Neural cell (in vitro differentiated cells): ENCODE measurements at regions not wholly inside any gene's neighbourhood (a gene's known extent, or its start where the extent isn't known, plus 50 kb on each side); places are given as distances from the start of the nearest gene placed in this dataset.

Source experiments
- H2AFZ ChIP-seq: fragments of 200-600, 300-800 bp; sonication (generic), shearing (Covaris generic); 2 replicates; pipeline ENCODE4 v1.6.0; 2014; ENCODE audit warnings: low read depth, mild to moderate bottlenecking, antibody characterized with exemption, low read length, moderate library complexity
- H3F3A ChIP-seq: fragments of 200-600 bp; shearing (Covaris generic); 2 replicates; pipeline ENCODE4 v1.6.1; 2016; ENCODE audit warnings: mild to moderate bottlenecking, moderate library complexity, mixed read lengths, antibody characterized with exemption, low read length; ENCODE audit not compliant: insufficient read depth, poor library complexity, severe bottlenecking
- H3K27ac ChIP-seq: fragments of 200-600, 300-800 bp; sonication (generic), shearing (Covaris generic); 2 replicates; pipeline ENCODE4 v1.5.1; 2014; ENCODE audit warnings: mild to moderate bottlenecking, low read length, moderate library complexity
- H3K27me3 ChIP-seq: fragments of 300-800, 200-600 bp; sonication (generic), shearing (Covaris generic); 2 replicates; pipeline ENCODE4 v1.6.0; 2014; ENCODE audit warnings: mild to moderate bottlenecking, low read depth, low read length, moderate library complexity; ENCODE audit not compliant: insufficient read depth
- H3K36me3 ChIP-seq: fragments of 300-800, 200-600 bp; sonication (generic), shearing (Covaris generic); 2 replicates; pipeline ENCODE4 v1.5.1; 2014; ENCODE audit warnings: mild to moderate bottlenecking, antibody characterized with exemption, low read length, moderate library complexity; ENCODE audit not compliant: insufficient read depth
- H3K4me2 ChIP-seq: fragments of 300-800, 200-600 bp; sonication (generic), shearing (Covaris generic); 2 replicates; pipeline ENCODE4 v1.6.0; 2014; ENCODE audit warnings: mild to moderate bottlenecking, low read length
- H3K4me3 ChIP-seq: fragments of 300-800, 200-600 bp; sonication (generic), shearing (Covaris generic); 2 replicates; pipeline ENCODE4 v1.5.1; 2014; ENCODE audit warnings: mild to moderate bottlenecking, low read length, moderate library complexity
- H3K79me2 ChIP-seq: fragments of 200-600 bp; shearing (Covaris generic); replicated peaks from 2 replicates; pipeline ENCODE4 v1.6.0; 2014; ENCODE audit warnings: mild to moderate bottlenecking, low read length, moderate library complexity; ENCODE audit not compliant: insufficient read depth
- H3K9ac ChIP-seq: fragments of 300-800, 200-600 bp; sonication (generic), shearing (Covaris generic); 2 replicates; pipeline ENCODE4 v1.6.1; 2016; ENCODE audit warnings: mild to moderate bottlenecking, low read length, mixed read lengths
- H3K9me2 ChIP-seq: fragments of 200-600 bp; shearing (Covaris generic); 2 replicates; pipeline ENCODE4 v1.6.1; 2016; ENCODE audit warnings: mild to moderate bottlenecking, low read length, mixed read lengths; ENCODE audit not compliant: insufficient read depth
- H3K9me3 ChIP-seq: fragments of 200-600, 300-800 bp; sonication (generic), shearing (Covaris generic); 2 replicates; pipeline ENCODE4 v1.6.1; 2016; ENCODE audit warnings: mild to moderate bottlenecking, mixed run types, low read length, moderate library complexity, mixed read lengths
- H4K20me1 ChIP-seq: fragments of 200-600 bp; shearing (Covaris generic); 2 replicates; pipeline ENCODE4 v1.6.1; 2016; ENCODE audit warnings: mild to moderate bottlenecking, mixed run types; ENCODE audit not compliant: insufficient read depth
- CTCF ChIP-seq: fragments of 450-650 bp; IDR thresholded peaks from 2 replicates; pipeline ENCODE4 v1.5.1; 2014; ENCODE audit warnings: antibody characterized with exemption, mild to moderate bottlenecking, moderate library complexity; ENCODE audit not compliant: poor library complexity, severe bottlenecking
- EP300 ChIP-seq: fragments of 450-650 bp; conservative IDR thresholded peaks from 2 replicates; pipeline ENCODE4 v1.6.1; 2014; ENCODE audit warnings: antibody characterized with exemption, mild to moderate bottlenecking, moderate library complexity; ENCODE audit not compliant: poor library complexity, severe bottlenecking
- EZH2 ChIP-seq: fragments of 200-600, 300-800 bp; shearing (Covaris generic), sonication (generic); IDR thresholded peaks from 2 replicates; pipeline ENCODE4 v1.6.1; 2014; ENCODE audit warnings: antibody characterized with exemption, low read length, borderline replicate concordance, mild to moderate bottlenecking; ENCODE audit not compliant: insufficient read depth, poor library complexity, severe bottlenecking
- MXI1 ChIP-seq: fragments of 450-650 bp; conservative IDR thresholded peaks from 2 replicates; pipeline ENCODE4 v1.6.1; 2014; ENCODE audit warnings: antibody characterized with exemption, mild to moderate bottlenecking; ENCODE audit not compliant: poor library complexity, severe bottlenecking
- POLR2AphosphoS5 ChIP-seq: IDR thresholded peaks from 2 replicates; pipeline ENCODE4 v1.6.1; 2012
- RAD21 ChIP-seq: fragments of 450-650 bp; conservative IDR thresholded peaks from 2 replicates; pipeline ENCODE4 v1.6.1; 2014; ENCODE audit warnings: antibody characterized with exemption, mild to moderate bottlenecking, moderate library complexity
- REST ChIP-seq: IDR thresholded peaks from 2 replicates; pipeline ENCODE4 v1.6.1; 2012; ENCODE audit warnings: borderline replicate concordance
- SMC3 ChIP-seq: fragments of 450-650 bp; conservative IDR thresholded peaks from 2 replicates; pipeline ENCODE4 v1.6.1; 2014; ENCODE audit warnings: antibody characterized with exemption, mild to moderate bottlenecking, moderate library complexity; ENCODE audit not compliant: poor library complexity
- TAF1 ChIP-seq: IDR thresholded peaks from 2 replicates; pipeline ENCODE4 v1.6.1; 2012; ENCODE audit warnings: low read depth

- H3K4me2 ChIP-seq, result no peak overlapping the region
Observed at GRCh38 chr9:31355159-31355882, 1029.1 kb upstream of the ACO1 start.

GRCh38 chr9:31355965-31356364, 1028.5 kb upstream of the ACO1 start:
- TF ChIP-seq POLR2AphosphoS5, result no peak
- no peak for TF ChIP-seq EP300
- TF ChIP-seq MXI1, result no peak
- TF ChIP-seq TAF1, result no peak
- TF ChIP-seq RAD21, result no peak
- TF ChIP-seq SMC3, result no peak
- TF ChIP-seq EZH2, result no peak
- no peak for TF ChIP-seq REST
- Histone ChIP-seq H3F3A (no peaks in the 10 kb centered on the region), H3K27me3 (no peaks in the 10 kb centered on the region), H3K4me2 (no peak overlapping the region), H3K79me2 (no peaks in the 10 kb centered on the region), H3K36me3 (no peaks in the 10 kb centered on the region), H3K9me2 (no peaks in the 10 kb centered on the region), H4K20me1 (no peaks in the 10 kb centered on the region), H3K27ac (no peak overlapping the region), H2AFZ (no peak overlapping the region), H3K4me3 (no peak overlapping the region), H3K9me3 (no peaks in the 10 kb centered on the region), H3K9ac (no peak overlapping the region)

More at GRCh38 chr9:31355159-31355882, 1029.1 kb upstream of the ACO1 start:
- no peaks in the 10 kb centered on the region for H3K79me2 ChIP-seq
- H3K36me3 ChIP-seq, result no peaks in the 10 kb centered on the region
- H3K4me3 ChIP-seq, result no peak overlapping the region
- no peak overlapping the region for H2AFZ ChIP-seq
- H4K20me1 ChIP-seq, result no peaks in the 10 kb centered on the region
- H3K27ac ChIP-seq, result no peak overlapping the region
- no peak for TF ChIP-seq RAD21
- no peak for TF ChIP-seq REST
- no peak for TF ChIP-seq MXI1
- TF ChIP-seq EP300, result no peak
- TF ChIP-seq POLR2AphosphoS5, result no peak
- no peak for TF ChIP-seq TAF1
- no peak for TF ChIP-seq EZH2
- no peak for TF ChIP-seq CTCF
- TF ChIP-seq SMC3, result no peak
- H3K9ac ChIP-seq, result no peak overlapping the region
- no peaks in the 10 kb centered on the region for H3F3A ChIP-seq
- no peaks in the 10 kb centered on the region for H3K9me3 ChIP-seq
- no peaks in the 10 kb centered on the region for H3K9me2 ChIP-seq
- H3K27me3 ChIP-seq, result no peaks in the 10 kb centered on the region
